NCI-H2171 (cell line): ENCODE measurements at regions not wholly inside any gene's neighbourhood (a gene's known extent, or its start where the extent isn't known, plus 50 kb on each side); places are given as distances from the start of the nearest gene placed in this dataset.

ENCODE experiments used
- DNase-seq: peaks from one replicate; lab custom pipeline; 2025; lab: John Stamatoyannopoulos, UW

GRCh38 chr12:90399357-90399756, 555.6 kb downstream of the CCER1 start:
- no peak for DNase-seq

GRCh38 chr12:90398285-90398836, 556.6 kb downstream of the CCER1 start:
- DNase-seq = no peak

- DNase-seq = no peak
Observed at GRCh38 chr12:90396556-90396955, 558.4 kb downstream of the CCER1 start.

- DNase-seq = no peak
Observed at GRCh38 chr12:90393652-90394051, 561.3 kb downstream of the CCER1 start.

- no peak for DNase-seq
Observed at GRCh38 chr12:90393089-90393488, 561.9 kb downstream of the CCER1 start.

GRCh38 chr12:90390947-90391346, 564.0 kb downstream of the CCER1 start:
- DNase-seq = no peak

- no peak for DNase-seq
Observed at GRCh38 chr12:90368081-90368480, 586.9 kb downstream of the CCER1 start.

- DNase-seq = no peak
Observed at GRCh38 chr12:90366286-90366685, 588.7 kb downstream of the CCER1 start.

- no peak for DNase-seq
Observed at GRCh38 chr12:90360300-90360699, 594.7 kb downstream of the CCER1 start.

GRCh38 chr12:90355711-90356355, 599.1 kb downstream of the CCER1 start:
- no peak for DNase-seq

GRCh38 chr12:90343966-90344365, 611.0 kb downstream of the CCER1 start:
- no peak for DNase-seq

GRCh38 chr12:90342081-90342480, 612.9 kb downstream of the CCER1 start:
- DNase-seq = no peak

- no peak for DNase-seq
Observed at GRCh38 chr12:90339837-90340236, 615.1 kb downstream of the CCER1 start.

- DNase-seq = no peak
Observed at GRCh38 chr12:90338365-90338764, 616.6 kb downstream of the CCER1 start.

- no peak for DNase-seq
Observed at GRCh38 chr12:90337018-90337417, 618.0 kb downstream of the CCER1 start.

- DNase-seq = no peak
Observed at GRCh38 chr12:90335566-90335965, 619.4 kb downstream of the CCER1 start.

GRCh38 chr12:90333939-90334338, 621.0 kb downstream of the CCER1 start:
- DNase-seq = no peak

GRCh38 chr12:90333424-90333823, 621.6 kb downstream of the CCER1 start:
- DNase-seq = no peak

- DNase-seq = no peak
Observed at GRCh38 chr12:90331821-90332220, 623.2 kb downstream of the CCER1 start.

- DNase-seq = no peak
Observed at GRCh38 chr12:90331262-90331661, 622.6 kb upstream of the ATP2B1 start.

GRCh38 chr12:90327793-90328743, 619.4 kb upstream of the ATP2B1 start:
- DNase-seq = no peak

GRCh38 chr12:90323217-90323616, 614.6 kb upstream of the ATP2B1 start:
- no peak for DNase-seq

GRCh38 chr12:90322006-90322405, 613.4 kb upstream of the ATP2B1 start:
- DNase-seq = no peak
